K562 (cell line): ENCODE measurements at regions not wholly inside any gene's neighbourhood (a gene's known extent, or its start where the extent isn't known, plus 50 kb on each side); places are given as distances from the start of the nearest gene placed in this dataset.

ENCODE experiments used
- BCOR ChIP-seq: fragments of 450-650 bp; IDR thresholded peaks from 2 replicates; pipeline ENCODE4 v1.6.1; 2016
- ETS2 ChIP-seq: IDR thresholded peaks from 2 replicates; pipeline ENCODE4 v1.6.1; 2016; ENCODE audit warnings: borderline replicate concordance, missing genetic modification characterization, mild to moderate bottlenecking, moderate library complexity, missing compliant biosample characterization; ENCODE audit not compliant: poor library complexity, severe bottlenecking
- SP2 ChIP-seq: IDR thresholded peaks from 2 replicates; pipeline ENCODE4 v1.6.1; 2011; ENCODE audit warnings: mild to moderate bottlenecking, low read depth, low read length, moderate library complexity; ENCODE audit not compliant: poor library complexity, severe bottlenecking; ENCODE audit errors: extremely low read depth
- XRCC5 ChIP-seq: fragments of 200-400 bp; formaldehyde crosslinking; IDR thresholded peaks from 2 replicates; pipeline ENCODE4 v1.6.1; 2017; ENCODE audit warnings: low read depth, mild to moderate bottlenecking, low read length
- TF ChIP-seq, protein P1 (sequence below): sonication (generic); formaldehyde crosslinking; IDR thresholded peaks from 2 replicates; pipeline ENCODE4 v1.8.0; 2022; ENCODE audit warnings: mild to moderate bottlenecking, missing genetic modification reagents, borderline replicate concordance
- TF ChIP-seq, protein P2 (sequence below), 3 experiments: IDR thresholded peaks in 2 of 3; conservative IDR thresholded peaks in 1 of 3; 2 replicates each; pipeline ENCODE4 v1.5.1; 2011 to 2012; ENCODE audit warnings: low read length in 3 of 3, mild to moderate bottlenecking in 3 of 3, control low read depth in 2 of 3, improper control_type of control experiment in 1 of 3, inconsistent platforms in 1 of 3, low read depth in 1 of 3, mixed read lengths in 1 of 3, moderate library complexity in 1 of 3; ENCODE audit not compliant: insufficient read depth in 2 of 3
- TF ChIP-seq, protein P3 (sequence below), 2 experiments: fragments of 450-650 bp in 1 of 2; sonication (generic) in 1 of 2; formaldehyde crosslinking in 1 of 2; IDR thresholded peaks in 1 of 2; conservative IDR thresholded peaks in 1 of 2; 2 replicates each; pipeline versions ENCODE4 v1.6.1 to v1.8.1; 2016 to 2023; ENCODE audit warnings: mild to moderate bottlenecking in 2 of 2, moderate library complexity in 2 of 2, inconsistent platforms in 1 of 2, missing genetic modification reagents in 1 of 2

DNA sequence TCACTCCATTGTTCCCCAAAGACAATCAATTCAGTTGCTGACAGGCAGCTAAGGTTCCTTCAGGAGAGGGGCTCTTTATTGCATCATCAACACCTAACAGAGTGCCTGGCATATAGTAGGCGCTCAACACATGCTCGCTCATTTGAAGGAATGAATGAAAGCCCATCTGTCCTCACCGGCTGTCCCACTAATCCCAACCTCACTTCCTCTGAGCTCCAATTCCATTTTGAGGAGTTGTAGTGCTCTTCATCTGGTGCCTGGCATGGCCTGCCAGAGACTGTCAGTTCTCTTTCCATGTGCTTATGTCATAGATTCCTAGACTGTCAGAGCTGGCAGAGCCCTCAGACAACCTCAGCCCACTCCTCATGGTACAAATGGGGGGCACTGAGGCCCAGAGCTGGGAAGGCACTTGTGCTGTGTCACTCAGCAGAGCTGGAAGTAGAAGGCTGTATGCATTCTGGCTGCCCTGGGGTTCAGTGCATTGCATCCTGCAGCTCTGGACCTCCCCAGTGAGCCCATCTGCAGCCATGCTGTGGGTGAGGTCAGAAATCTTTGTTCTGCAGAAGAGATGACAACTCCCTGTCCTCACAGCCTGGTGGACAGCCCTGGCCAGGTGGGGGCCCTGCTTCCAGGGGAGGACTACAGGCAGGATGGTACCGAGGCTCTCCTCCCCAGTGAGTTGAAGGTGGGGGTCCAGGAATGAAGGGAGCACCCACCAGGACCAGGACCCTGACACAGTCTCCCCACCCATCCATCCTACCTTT lies 134.9 kb upstream of the PJA1 start:
- TF ChIP-seq ETS2 (tag) = no peak
- TF ChIP-seq BCOR = no peak
- TF ChIP-seq, protein P1, sequence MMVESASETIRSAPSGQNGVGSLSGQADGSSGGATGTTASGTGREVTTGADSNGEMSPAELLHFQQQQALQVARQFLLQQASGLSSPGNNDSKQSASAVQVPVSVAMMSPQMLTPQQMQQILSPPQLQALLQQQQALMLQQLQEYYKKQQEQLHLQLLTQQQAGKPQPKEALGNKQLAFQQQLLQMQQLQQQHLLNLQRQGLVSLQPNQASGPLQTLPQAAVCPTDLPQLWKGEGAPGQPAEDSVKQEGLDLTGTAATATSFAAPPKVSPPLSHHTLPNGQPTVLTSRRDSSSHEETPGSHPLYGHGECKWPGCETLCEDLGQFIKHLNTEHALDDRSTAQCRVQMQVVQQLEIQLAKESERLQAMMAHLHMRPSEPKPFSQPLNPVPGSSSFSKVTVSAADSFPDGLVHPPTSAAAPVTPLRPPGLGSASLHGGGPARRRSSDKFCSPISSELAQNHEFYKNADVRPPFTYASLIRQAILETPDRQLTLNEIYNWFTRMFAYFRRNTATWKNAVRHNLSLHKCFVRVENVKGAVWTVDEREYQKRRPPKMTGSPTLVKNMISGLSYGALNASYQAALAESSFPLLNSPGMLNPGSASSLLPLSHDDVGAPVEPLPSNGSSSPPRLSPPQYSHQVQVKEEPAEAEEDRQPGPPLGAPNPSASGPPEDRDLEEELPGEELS (CRISPR knock-in tag) = no peak
- no peak for TF ChIP-seq SP2
- no peak for TF ChIP-seq XRCC5
- TF ChIP-seq, protein P2, sequence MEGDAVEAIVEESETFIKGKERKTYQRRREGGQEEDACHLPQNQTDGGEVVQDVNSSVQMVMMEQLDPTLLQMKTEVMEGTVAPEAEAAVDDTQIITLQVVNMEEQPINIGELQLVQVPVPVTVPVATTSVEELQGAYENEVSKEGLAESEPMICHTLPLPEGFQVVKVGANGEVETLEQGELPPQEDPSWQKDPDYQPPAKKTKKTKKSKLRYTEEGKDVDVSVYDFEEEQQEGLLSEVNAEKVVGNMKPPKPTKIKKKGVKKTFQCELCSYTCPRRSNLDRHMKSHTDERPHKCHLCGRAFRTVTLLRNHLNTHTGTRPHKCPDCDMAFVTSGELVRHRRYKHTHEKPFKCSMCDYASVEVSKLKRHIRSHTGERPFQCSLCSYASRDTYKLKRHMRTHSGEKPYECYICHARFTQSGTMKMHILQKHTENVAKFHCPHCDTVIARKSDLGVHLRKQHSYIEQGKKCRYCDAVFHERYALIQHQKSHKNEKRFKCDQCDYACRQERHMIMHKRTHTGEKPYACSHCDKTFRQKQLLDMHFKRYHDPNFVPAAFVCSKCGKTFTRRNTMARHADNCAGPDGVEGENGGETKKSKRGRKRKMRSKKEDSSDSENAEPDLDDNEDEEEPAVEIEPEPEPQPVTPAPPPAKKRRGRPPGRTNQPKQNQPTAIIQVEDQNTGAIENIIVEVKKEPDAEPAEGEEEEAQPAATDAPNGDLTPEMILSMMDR (IDR thresholded peaks at IDR 0.05 in 2 of 3, conservative IDR thresholded peaks at IDR 0.05 in 1 of 3; ENCODE audit: insufficient read depth in 2 of 3, low read depth in 1 of 3, low read length in 3 of 3) = no peak
- TF ChIP-seq, protein P3, sequence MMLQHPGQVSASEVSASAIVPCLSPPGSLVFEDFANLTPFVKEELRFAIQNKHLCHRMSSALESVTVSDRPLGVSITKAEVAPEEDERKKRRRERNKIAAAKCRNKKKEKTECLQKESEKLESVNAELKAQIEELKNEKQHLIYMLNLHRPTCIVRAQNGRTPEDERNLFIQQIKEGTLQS (IDR thresholded peaks at IDR 0.05) = peak; percentile 34; the same call in 1 of the 2 replicates
- TF ChIP-seq, protein P3 (CRISPR knock-in tag; conservative IDR thresholded peaks at IDR 0.05) = no peak
